DOHH2 (cell line): ENCODE measurements at regions not wholly inside any gene's neighbourhood (a gene's known extent, or its start where the extent isn't known, plus 50 kb on each side); places are given as distances from the start of the nearest gene placed in this dataset.

Source experiments
- H3F3A ChIP-seq: fragments of 200-600 bp; sonication (generic), shearing (Covaris generic); 2 replicates; pipeline ENCODE4 v1.6.0; 2016; ENCODE audit warnings: antibody characterized with exemption, mild to moderate bottlenecking; ENCODE audit not compliant: control insufficient read depth, insufficient read depth
- H3K27ac ChIP-seq: fragments of 200-600 bp; sonication (generic); 2 replicates; pipeline ENCODE4 v1.5.1; 2014; ENCODE audit warnings: low read depth, mild to moderate bottlenecking, low read length, moderate library complexity
- H3K27me3 ChIP-seq: fragments of 200-600 bp; sonication (generic); 2 replicates; pipeline ENCODE4 v1.6.1; 2014; ENCODE audit warnings: mild to moderate bottlenecking, low read length, mixed read lengths; ENCODE audit not compliant: control insufficient read depth
- H3K36me3 ChIP-seq: fragments of 200-600 bp; sonication (generic); 2 replicates; pipeline ENCODE4 v1.6.1; 2014; ENCODE audit warnings: mild to moderate bottlenecking, low read length, moderate library complexity, mixed read lengths; ENCODE audit not compliant: control insufficient read depth
- H3K4me1 ChIP-seq: fragments of 200-600 bp; sonication (generic); 2 replicates; pipeline ENCODE4 v1.6.1; 2014; ENCODE audit warnings: mild to moderate bottlenecking, low read length, mixed read lengths; ENCODE audit not compliant: control insufficient read depth
- H3K4me2 ChIP-seq: fragments of 200-600 bp; sonication (generic); 2 replicates; pipeline ENCODE4 v1.6.0; 2014; ENCODE audit warnings: mild to moderate bottlenecking, low read length, moderate library complexity
- H3K4me3 ChIP-seq: fragments of 200-600 bp; sonication (generic); 2 replicates; pipeline ENCODE4 v1.5.1; 2014; ENCODE audit warnings: mild to moderate bottlenecking, low read length, mixed read lengths
- H3K79me2 ChIP-seq: fragments of 200-600 bp; sonication (generic); 2 replicates; pipeline ENCODE4 v1.6.1; 2014; ENCODE audit warnings: mild to moderate bottlenecking, low read length, mixed read lengths; ENCODE audit not compliant: control insufficient read depth
- H3K9me2 ChIP-seq: fragments of 200-600 bp; sonication (generic); replicated peaks from 2 replicates; pipeline ENCODE4 v1.6.1; 2014; ENCODE audit warnings: mild to moderate bottlenecking, low read length, mixed read lengths; ENCODE audit not compliant: control insufficient read depth
- H3K9me3 ChIP-seq: fragments of 200-600 bp; sonication (generic); 2 replicates; pipeline ENCODE4 v1.6.1; 2014; ENCODE audit warnings: antibody characterized with exemption, low read length, mixed read lengths; ENCODE audit not compliant: control insufficient read depth, insufficient read depth
- H4K20me1 ChIP-seq: fragments of 200-600 bp; sonication (generic); 2 replicates; pipeline ENCODE4 v1.6.0; 2014; ENCODE audit warnings: low read depth, mild to moderate bottlenecking, antibody characterized with exemption, low read length, moderate library complexity; ENCODE audit not compliant: control insufficient read depth, insufficient read depth
- CTCF ChIP-seq: fragments of 200-600 bp; sonication (generic); IDR thresholded peaks from one replicate; pipeline ENCODE4 v1.5.1; 2014; ENCODE audit warnings: antibody characterized with exemption, mild to moderate bottlenecking, low read depth, low read length; ENCODE audit not compliant: poor library complexity, severe bottlenecking
- EZH2phosphoT487 ChIP-seq: fragments of 200-600 bp; sonication (generic); IDR thresholded peaks from 2 replicates; pipeline ENCODE4 v1.6.1; 2017; ENCODE audit warnings: borderline replicate concordance, mild to moderate bottlenecking, antibody characterized with exemption, low read length, moderate library complexity, mixed read lengths

GRCh38 chr10:78971094-78971682 is 97.6 kb upstream of the ZMIZ1 start:
- Histone ChIP-seq H3K4me2 (no peak overlapping the region), H3F3A (peaks cover 8% of the 10 kb centered on the region), H3K27ac (no peak overlapping the region), H4K20me1 (no peaks in the 10 kb centered on the region; the same call in none of the 2 replicates), H3K27me3 (peaks cover 49% of the 10 kb centered on the region), H3K9me3 (no peaks in the 10 kb centered on the region), H3K79me2 (no peaks in the 10 kb centered on the region), H3K36me3 (no peaks in the 10 kb centered on the region), H3K4me3 (no peak overlapping the region), H3K9me2 (no peaks in the 10 kb centered on the region), H3K4me1 (peaks cover 19% of the 10 kb centered on the region)
- TF ChIP-seq EZH2phosphoT487 (no peak), CTCF (peak; percentile 44)

- Histone ChIP-seq H3K27me3 (peaks cover 48% of the 10 kb centered on the region), H3K4me2 (no peak overlapping the region), H3F3A (peaks cover 8% of the 10 kb centered on the region), H3K9me2 (no peaks in the 10 kb centered on the region), H3K9me3 (no peaks in the 10 kb centered on the region), H3K27ac (no peak overlapping the region), H3K36me3 (no peaks in the 10 kb centered on the region), H3K4me3 (no peak overlapping the region), H3K4me1 (peaks cover 19% of the 10 kb centered on the region), H3K79me2 (no peaks in the 10 kb centered on the region), H4K20me1 (no peaks in the 10 kb centered on the region; the same call in none of the 2 replicates)
- TF ChIP-seq EZH2phosphoT487 (no peak), CTCF (no peak)
Measured at GRCh38 chr10:78972160-78972946, 96.4 kb upstream of the ZMIZ1 start.

- no peaks in the 10 kb centered on the region for H3K36me3 ChIP-seq
- H3K27me3 ChIP-seq = peaks cover 50% of the 10 kb centered on the region
- peaks cover 8% of the 10 kb centered on the region for H3F3A ChIP-seq
- H4K20me1 ChIP-seq = no peaks in the 10 kb centered on the region; the same call in none of the 2 replicates
- peaks cover 19% of the 10 kb centered on the region for H3K4me1 ChIP-seq
- peak overlapping the region; percentile 71 for H3K4me3 ChIP-seq
- H3K27ac ChIP-seq = no peak overlapping the region
- no peaks in the 10 kb centered on the region for H3K79me2 ChIP-seq
- no peaks in the 10 kb centered on the region for H3K9me2 ChIP-seq
- TF ChIP-seq CTCF = no peak
- no peak for TF ChIP-seq EZH2phosphoT487
- H3K4me2 ChIP-seq = peak overlapping the region; percentile 83
- no peaks in the 10 kb centered on the region for H3K9me3 ChIP-seq
Measured at GRCh38 chr10:78972947-78973900, 95.5 kb upstream of the ZMIZ1 start.
